Activated effector memory CD4-positive, alpha-beta T cell treated with anti-CD3 and anti-CD28 coated beads, Interleukin-2, amount 50 U/mL, for 16 hours (primary cell): ENCODE measurements at regions not wholly inside any gene's neighbourhood (a gene's known extent, or its start where the extent isn't known, plus 50 kb on each side); places are given as distances from the start of the nearest gene placed in this dataset.
"Not testable (repeated sequence)": the region's sequence is repeated elsewhere in the genome, so short reads cannot be mapped to it uniquely, and the experiment has no call there.

Experiments used
- DNase-seq: peaks from one replicate; pipeline ENCODE4 v3.0.0-alpha.2; 2020

GRCh38 chr4:129905256-129905655 lies 809.3 kb downstream of the C4orf33 start:
- no peak for DNase-seq

GRCh38 chr4:129908117-129908516 lies 812.2 kb downstream of the C4orf33 start:
- no peak for DNase-seq

- DNase-seq, result no peak
Observed at GRCh38 chr4:129916991-129917390, 821.0 kb downstream of the C4orf33 start.

GRCh38 chr4:129917651-129918050 lies 821.7 kb downstream of the C4orf33 start:
- no peak for DNase-seq

GRCh38 chr4:129926936-129927335 lies 831.0 kb downstream of the C4orf33 start:
- no peak for DNase-seq

GRCh38 chr4:129929052-129929451 lies 833.1 kb downstream of the C4orf33 start:
- DNase-seq, result no peak

- DNase-seq, result no peak
Observed at GRCh38 chr4:129929984-129930383, 834.0 kb downstream of the C4orf33 start.

GRCh38 chr4:129950217-129950616 lies 854.3 kb downstream of the C4orf33 start:
- no peak for DNase-seq

- DNase-seq, result no peak
Observed at GRCh38 chr4:129966175-129966574, 870.2 kb downstream of the C4orf33 start.

- DNase-seq, result no peak
Observed at GRCh38 chr4:129968366-129968765, 872.4 kb downstream of the C4orf33 start.

GRCh38 chr4:129968778-129969177 lies 872.8 kb downstream of the C4orf33 start:
- no peak for DNase-seq

- no peak for DNase-seq
Observed at GRCh38 chr4:129970801-129971200, 874.8 kb downstream of the C4orf33 start.

GRCh38 chr4:129971419-129971818 lies 875.5 kb downstream of the C4orf33 start:
- no peak for DNase-seq

- no peak for DNase-seq
Observed at GRCh38 chr4:129972257-129972656, 876.3 kb downstream of the C4orf33 start.

GRCh38 chr4:129974730-129975129 lies 878.8 kb downstream of the C4orf33 start:
- DNase-seq, result no peak

- no peak for DNase-seq
Observed at GRCh38 chr4:129978315-129978714, 882.4 kb downstream of the C4orf33 start.

GRCh38 chr4:129988957-129989356 lies 893.0 kb downstream of the C4orf33 start:
- DNase-seq, result no peak

- DNase-seq, result no peak
Observed at GRCh38 chr4:129994715-129995114, 898.8 kb downstream of the C4orf33 start.

GRCh38 chr4:129998436-129999150 lies 902.6 kb downstream of the C4orf33 start:
- no peak for DNase-seq

GRCh38 chr4:129999156-129999555 lies 903.2 kb downstream of the C4orf33 start:
- no peak for DNase-seq

- DNase-seq, result no peak
Observed at GRCh38 chr4:130008461-130008860, 912.5 kb downstream of the C4orf33 start.

- DNase-seq, result not testable (repeated sequence)
Observed at GRCh38 chr4:130012806-130013205, 916.9 kb downstream of the C4orf33 start.

- no peak for DNase-seq
Observed at GRCh38 chr4:130021706-130022105, 925.8 kb downstream of the C4orf33 start.

- DNase-seq, result no peak
Observed at GRCh38 chr4:130023088-130023487, 927.1 kb downstream of the C4orf33 start.

- no peak for DNase-seq
Observed at GRCh38 chr4:130025701-130026100, 929.7 kb downstream of the C4orf33 start.
